GM21737 (cell line): ENCODE measurements at regions not wholly inside any gene's neighbourhood (a gene's known extent, or its start where the extent isn't known, plus 50 kb on each side); places are given as distances from the start of the nearest gene placed in this dataset.
"Not testable (repeated sequence)": the region's sequence is repeated elsewhere in the genome, so short reads cannot be mapped to it uniquely, and the experiment has no call there.

ENCODE experiments used
- ATAC-seq: cut with Tn5 transposase; IDR thresholded peaks from one replicate; pipeline ENCODE4 v1.9.1; 2021; ENCODE audit warnings: mild to moderate bottlenecking, moderate library complexity; ENCODE audit not compliant: unreplicated experiment

DNA sequence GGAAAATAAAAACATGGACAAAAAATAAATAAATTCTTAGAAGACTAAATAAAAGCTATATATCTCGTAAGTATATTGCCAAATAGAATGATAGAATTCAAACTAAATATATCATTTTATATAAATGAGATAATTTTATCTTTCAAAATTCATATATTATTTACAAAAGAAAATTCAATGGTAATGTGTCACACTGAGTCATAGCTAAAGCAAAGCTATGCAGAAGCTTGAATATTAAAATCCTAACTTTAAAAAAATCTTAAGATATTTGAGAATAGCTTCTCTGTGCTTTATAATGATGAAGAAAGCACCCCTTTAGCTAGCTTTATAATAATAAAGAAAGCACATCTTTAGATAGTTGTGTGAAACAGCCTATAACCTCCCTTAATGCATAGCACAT lies 1010.8 kb downstream of the OTOL1 start:
- ATAC-seq: no peak

DNA sequence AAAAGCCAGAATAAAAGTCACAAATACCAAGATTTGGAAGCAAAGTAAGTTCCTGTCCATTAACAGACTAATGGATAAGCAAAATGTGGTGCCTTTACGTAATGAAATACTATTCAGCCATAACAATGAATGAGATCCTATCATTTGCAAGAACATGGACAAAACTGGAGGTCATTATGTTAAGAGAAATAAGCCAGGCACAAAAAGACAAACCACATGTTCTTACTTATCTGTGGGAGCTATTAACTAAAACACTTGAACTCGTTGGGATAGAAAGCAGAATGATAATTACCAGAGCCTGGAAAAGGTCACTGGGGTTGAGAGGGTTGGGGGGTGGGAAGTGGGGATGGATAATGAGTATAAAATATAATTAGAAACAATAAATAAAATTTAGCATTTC lies 1015.9 kb downstream of the OTOL1 start:
- ATAC-seq: no peak

DNA sequence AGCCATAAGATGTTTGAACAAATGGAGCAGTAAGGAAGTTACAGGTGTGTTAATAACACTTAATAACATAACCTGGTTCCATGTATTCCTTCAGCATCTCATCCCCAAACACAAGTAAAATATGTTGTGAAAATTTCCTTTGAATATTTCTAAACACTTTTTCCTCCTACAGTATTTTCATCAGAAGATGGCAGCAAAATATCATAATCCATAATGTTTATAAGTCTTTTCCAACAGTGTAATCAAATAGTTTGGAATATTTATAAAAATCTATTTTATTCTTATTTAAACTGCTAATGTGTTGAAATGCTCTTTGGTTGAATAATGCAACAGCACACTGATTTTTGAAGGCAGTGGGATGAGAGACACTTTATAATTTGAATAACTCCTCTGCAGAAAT lies 1020.5 kb downstream of the OTOL1 start:
- no peak for ATAC-seq

DNA sequence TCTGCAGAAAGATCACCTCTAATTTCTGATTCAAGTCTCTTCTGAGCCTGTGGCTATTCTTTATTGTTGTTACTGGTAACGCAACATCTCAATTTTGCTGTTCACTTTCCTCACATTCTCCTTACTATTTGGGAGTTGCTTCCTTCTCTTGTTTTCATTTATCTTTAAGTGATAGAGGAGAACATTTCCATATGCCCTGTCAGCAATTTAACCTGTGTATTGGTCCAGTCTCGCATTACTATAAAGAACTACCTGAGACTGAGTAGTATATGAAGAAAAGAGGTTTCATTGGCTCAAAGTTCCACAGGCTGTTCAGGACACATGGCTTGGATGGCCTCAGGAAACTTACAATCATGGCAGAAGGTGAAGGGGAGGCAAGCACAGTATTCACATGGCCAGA lies 1025.1 kb downstream of the OTOL1 start:
- no peak for ATAC-seq

DNA sequence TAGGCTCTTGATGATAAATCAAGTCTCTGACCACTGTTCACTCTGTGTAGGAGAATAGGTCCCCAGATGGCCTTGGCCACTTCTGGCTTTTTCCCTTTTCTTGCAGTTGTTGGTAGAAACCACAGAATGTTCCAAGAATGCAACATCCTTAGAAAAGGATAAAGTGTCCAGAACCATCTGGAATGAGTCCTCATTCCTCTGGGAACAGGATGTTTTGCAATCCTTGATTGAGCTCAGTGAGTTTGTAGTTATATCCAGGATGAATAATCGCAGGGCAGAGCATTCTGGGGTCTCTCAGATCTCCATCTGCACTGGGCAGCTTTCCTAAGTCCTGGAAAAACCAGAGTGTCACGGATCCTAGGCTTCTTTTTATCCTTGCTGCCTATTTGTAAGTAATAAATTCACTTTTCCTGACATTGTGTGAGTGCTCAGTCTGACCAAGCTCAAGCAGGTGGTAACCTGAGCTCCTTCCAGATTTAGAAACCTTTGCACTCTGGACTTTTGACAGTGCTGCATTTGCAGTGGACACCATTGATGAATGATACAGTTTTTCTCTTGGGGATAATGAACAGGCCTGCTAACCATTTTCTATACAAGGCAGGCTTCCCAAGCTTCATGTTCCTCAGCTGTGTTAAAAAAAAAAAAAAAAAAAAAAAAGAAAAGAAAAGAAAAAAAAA lies 1028.6 kb downstream of the OTOL1 start:
- ATAC-seq: no peak

DNA sequence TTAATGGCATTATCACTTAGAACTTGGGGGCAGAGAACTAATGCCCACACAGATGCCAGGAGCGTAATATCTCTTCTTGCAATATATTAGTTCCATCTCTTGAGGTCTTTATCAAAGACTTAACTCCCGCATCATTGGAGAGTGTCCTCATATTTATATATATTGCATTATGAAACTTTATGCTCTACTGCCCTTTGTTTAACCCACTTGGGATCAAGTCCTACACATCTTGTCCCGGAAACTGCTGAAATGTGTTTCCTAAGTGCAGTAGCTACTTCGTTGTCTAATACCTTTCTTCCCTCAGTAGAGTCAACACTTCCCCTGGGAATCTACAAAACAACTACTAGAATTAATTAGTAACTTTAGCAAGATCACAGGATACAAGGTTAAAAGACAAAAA lies 1029.2 kb downstream of the OTOL1 start:
- ATAC-seq: no peak

DNA sequence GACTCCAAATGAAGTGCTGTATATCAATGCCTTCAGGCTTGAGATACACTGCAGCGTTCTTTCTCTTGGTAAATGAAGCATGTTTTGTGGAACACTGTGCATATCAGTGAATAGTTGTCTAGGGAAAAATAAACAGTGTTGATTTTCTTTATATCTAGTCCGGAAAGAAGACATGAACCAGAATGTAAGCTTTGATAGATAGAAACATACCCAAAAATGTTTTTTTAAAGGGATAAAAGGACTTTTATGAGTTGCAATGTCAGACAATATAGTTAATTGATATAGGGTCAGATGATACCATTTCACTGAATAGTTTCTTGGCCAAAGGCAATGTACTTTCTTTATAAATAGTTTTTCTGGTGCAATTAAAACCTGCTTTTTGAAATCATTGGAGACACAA lies 1037.8 kb downstream of the OTOL1 start:
- no peak for ATAC-seq

DNA sequence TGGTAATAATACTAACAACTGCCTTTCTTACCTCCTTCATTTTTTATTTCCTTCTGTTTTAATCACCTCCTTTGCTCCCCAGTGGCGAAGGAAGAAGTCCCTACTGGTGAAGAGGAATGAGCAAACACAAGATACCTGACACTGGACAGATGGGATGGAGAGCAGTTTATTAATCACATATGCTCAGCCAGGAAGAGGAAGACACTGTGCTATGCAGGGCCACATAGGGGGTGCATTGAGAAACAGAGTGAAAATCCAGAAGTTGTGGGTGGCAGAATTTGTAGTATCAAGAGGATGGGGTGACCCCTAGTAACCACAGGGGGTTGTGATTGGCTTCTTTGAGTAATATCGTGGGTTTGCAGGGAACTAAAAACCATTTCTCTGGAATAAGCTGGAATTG lies 1041.9 kb downstream of the OTOL1 start:
- ATAC-seq: no peak

DNA sequence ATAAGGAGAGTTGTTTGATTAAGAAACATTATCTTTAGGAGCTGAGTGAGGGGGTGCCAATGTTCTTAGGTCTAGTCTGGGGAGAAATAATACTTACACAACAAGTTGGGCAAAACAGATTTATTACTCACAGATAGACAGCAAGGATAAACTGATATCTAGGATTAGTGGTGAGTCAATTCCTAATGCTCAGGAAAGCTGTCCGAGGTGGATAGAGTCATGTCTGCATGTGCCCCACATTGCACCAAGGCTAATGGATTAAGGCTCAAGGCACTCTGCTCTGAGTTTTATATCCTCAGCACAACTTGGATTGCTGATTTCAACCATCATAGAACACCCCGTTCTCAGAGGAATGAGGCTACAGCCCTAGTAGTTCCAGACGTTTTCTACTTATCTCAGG lies 1042.3 kb downstream of the OTOL1 start:
- ATAC-seq: no peak

DNA sequence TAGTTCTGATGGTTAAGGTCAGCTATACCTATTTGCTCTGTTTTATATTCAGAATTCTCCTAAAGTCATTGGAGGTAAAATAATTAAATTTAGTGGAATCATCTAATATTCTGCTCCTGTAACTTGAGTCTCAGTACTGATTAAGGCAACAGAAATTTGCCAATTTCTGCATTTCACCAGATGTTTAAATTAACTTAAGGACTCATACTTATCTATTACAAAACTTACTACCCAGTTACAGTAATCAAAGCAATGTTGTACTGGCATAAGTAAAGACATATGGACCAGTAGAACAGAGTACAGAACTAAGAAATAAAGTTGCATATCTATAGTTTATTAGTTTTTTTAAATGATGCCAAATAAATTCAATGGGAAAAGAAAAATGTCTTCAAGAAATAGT lies 1043.8 kb downstream of the OTOL1 start:
- no peak for ATAC-seq

DNA sequence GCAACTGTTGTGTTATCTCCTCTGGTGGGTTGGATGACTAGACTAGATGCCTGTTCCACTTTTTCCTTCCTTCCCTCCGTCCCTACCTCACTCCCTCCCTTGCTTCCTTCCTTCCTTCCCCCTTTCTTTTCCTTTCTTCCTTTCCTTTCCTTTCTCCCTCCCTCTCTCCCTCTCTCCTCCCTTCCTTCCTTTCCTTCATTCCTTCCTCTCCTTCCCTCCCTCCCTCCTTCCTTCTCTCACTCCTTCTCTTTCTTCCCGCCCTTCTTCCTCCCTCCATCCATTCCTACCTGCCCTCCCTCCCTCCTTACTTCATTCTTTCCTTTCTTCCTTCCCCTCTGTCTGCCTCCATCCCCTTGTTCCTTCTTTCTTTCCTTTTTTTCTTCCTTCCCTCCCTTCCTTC lies 1045.3 kb downstream of the OTOL1 start:
- no peak for ATAC-seq

DNA sequence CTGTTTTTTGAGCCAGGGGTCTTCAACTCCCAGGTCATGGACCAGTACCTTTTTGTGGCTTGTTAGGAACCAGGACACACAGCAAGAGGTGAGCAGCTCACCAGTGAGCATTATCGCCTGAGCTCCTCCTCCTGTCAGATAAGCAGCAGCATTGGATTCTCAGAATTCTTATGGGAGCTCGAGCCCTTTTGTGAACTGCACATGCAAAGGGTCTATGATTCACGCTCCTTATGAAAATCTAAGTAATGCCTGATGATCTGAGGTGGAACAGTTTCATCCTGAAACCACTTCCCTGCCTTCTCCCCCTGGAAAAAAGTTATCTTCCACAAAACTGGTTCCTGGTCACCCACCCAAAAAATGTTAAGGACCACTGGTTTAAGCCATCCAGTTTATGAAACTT lies 1047.6 kb downstream of the OTOL1 start:
- no peak for ATAC-seq

DNA sequence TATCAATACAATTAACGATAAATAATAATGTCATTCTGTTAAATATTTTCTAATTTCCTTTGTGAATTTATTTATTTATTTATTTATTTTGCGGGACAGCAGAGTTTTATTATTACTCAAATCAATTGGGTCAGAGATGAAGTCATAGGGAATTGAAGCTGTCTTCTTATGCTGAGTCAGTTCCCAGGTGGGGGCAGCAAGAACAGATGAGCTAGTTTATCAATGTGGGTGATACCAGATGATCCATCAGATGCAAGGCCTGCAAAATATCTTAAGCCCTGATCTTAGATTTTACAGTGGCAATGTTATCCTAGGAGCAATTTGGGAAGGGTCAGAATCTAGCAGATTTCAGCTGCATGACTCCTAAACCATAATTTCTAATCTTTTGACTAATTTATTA lies 1050.3 kb downstream of the OTOL1 start:
- no peak for ATAC-seq

DNA sequence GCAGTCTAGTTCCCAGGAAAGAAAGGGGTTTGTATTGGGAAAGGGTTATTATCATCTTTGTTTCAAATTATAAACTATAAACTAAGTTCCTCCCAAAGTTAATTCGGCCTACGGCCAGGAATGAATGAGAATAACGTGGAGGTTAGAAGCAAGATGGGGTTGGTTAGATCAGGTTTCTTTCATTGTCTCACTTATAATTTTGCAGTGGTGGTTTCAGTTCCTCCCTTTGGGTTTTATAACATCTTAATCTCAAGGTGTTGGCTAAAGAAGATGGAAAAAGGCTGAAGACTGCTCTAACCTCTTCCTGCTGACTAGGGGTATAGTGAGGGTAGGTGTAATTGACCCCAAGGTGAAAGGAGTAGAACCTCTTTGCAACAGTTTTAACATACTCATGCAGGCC lies 1050.7 kb downstream of the OTOL1 start:
- no peak for ATAC-seq

DNA sequence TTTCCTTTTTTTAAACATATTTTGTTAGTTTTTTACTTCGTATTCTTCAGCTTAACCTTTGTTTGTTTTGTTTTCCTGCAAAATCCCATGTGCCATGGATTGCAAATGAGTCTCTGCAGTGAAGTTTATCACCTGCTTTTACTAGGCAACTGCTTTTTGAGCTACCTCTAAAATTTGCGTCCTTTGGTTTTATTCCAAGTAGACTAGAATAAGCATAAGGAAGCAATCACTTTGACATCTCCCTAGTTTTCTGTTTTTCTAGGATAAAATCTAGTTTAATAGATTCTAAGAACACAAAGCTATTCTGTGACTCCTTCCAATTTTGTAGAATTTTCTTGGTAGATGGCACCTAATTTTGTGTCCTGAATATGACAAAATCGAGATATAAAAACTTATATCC lies 1059.2 kb downstream of the OTOL1 start:
- no peak for ATAC-seq

DNA sequence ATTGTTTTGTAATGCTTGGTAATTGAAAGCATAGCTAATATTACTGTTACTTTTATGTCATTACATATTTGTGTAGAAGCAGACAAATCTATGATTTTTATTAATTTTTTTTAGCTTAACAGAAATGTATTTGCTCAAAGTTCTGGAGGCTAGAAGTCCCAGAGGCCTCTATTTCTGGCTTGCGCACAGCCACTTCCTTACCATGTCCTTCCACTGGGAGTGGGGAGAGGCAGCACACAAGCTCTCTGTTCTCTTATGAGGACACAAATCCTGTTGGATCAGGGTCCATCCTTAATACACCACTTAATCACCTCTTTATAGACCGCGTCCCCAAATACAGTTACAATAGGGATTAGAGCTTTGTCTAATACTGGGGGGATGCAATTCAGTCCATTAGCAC lies 1061.4 kb downstream of the OTOL1 start:
- no peak for ATAC-seq

DNA sequence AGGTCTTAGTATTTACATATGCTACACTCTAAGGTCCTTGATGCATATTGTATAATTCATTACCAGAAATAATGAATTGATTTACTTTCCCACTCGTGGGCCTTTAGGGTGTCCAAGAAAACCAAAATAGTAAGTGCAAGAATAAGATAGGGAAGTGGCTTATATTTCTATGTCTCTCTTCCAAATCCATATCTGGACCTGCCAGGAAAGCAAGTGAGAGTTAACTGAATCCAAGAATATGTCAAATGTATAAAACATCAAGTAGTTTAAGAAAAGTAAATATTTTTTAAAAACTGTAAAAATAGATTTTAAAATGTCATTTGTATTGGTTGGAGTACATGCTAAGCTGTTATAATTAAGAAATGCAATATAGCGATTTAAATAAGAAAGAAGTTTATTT lies 1072.1 kb downstream of the OTOL1 start:
- ATAC-seq: no peak

DNA sequence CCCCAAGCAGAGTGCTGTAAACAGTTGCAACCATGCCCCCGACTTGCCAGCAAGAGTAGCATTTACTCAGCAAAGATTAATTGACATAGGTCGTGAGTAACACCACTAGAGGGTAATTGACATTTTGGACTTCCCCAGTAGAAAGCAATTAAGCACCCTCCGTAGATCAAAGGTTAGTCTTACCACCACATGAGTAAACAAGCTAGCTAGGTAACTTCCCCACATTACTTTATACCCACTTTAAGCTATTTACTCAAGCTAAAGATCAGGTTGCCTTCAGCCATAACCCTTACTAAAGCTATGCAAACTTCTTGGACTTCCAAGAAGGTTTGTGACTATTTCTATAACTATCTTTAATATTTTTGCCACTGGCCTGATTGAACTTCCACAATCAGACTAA lies 1072.7 kb downstream of the OTOL1 start:
- ATAC-seq: no peak

DNA sequence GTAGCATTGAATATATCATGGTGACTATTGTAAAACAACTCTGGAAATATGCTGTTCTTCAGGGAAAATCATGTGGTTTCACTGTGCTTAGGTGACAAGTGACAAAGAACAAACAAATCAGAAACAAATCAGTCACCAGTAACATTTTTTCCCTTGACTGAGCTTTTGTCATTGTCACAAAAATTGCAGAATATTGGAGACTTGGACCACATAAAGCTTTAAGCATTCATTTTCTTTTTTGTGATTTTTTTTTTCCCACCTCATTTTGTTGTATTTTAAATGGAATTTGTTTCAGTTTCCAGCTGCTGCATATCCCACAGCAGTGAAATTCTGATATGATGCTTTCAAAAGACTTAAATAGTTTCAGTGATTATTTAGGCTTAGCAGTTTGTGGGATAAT lies 1088.4 kb downstream of the OTOL1 start:
- no peak for ATAC-seq

DNA sequence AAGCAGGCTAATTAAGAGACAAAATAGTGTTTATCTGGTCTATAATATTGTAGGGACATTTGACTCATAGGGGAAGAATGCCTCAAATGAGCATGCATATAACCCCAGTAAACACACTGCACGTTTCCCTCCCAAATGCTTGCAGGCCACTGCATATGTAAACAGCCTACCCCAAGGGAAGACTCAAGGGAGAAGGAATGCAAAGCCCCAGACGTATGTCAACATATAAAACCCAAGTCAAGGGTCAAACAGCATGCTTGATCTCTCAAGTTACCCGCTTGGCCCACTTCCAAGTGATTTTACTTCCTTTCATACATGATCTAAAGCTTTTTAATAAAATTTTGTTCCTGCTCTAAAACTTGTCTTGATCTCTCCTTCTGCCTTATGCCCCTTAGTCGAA lies 1090.0 kb downstream of the OTOL1 start:
- ATAC-seq: no peak

DNA sequence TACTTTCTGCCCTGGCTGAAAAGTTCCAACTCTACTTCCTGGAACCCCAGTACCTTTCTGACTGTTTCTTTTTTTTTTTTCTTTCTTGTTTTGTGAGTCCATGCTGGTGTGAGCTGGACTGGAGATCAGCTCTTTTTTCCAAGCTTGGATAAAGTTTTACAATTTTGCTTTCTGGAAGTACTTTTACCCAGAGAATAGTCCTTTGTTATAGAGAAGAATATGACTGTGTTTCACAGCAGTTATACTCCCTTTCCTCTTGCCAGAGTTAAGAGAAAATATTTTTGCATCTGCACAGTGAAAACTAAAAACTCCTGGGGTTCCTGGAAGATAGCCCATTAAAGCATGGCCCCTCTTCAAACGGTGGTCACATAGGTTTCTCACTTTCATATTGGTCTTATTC lies 1100.6 kb downstream of the OTOL1 start:
- no peak for ATAC-seq

DNA sequence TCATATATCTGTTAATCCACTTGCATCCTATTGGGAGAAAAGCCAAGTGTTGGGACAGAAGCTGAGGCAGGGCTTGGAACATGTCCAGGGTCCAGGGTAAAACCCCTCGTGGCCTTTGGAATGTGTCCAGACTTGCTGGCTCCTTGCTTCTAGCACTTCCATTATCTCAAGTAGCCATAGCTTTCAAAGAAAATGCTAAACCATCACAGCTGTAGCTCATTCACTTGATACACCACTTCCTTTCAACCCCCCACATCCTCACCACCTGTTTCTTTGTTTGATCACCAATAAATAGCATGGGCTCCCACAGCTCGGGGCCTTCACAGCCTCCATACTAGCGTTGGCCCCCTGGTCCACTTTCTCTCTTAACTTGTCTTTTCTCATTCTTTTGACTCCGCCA lies 1101.9 kb downstream of the OTOL1 start:
- not testable (repeated sequence) for ATAC-seq

DNA sequence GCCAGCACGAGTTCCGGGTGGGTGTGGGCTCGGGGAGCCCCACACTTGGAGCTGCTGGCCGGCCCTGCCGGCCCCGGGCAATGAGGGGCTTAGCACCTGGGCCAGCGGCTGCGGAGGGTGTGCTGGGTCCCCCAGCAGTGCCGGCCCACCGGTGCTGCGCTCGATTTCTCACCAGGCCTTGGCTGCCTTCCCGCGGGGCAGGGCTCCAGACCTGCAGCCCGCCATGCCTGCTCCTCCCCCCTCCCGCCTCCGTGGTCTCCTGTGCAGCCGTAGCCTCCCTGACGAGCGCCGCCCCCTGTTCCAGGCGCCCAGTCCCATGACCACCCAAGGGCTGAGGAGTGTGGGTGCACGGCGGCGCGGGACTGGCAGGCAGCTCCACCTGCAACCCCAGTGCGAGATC lies 1103.1 kb downstream of the OTOL1 start:
- not testable (repeated sequence) for ATAC-seq
